Adrenal gland (tissue), 5 donors: ENCODE measurements at regions not wholly inside any gene's neighbourhood (a gene's known extent, or its start where the extent isn't known, plus 50 kb on each side); places are given as distances from the start of the nearest gene placed in this dataset.

ENCODE experiments used
- POLR2A ChIP-seq, 2 donors: fragments of 450-650 bp; IDR thresholded peaks; one replicate each; pipeline ENCODE4 v1.6.1; 2017; ENCODE audit warnings: antibody characterized with exemption in 2 of 2, mild to moderate bottlenecking in 2 of 2, moderate library complexity in 1 of 2
- TF ChIP-seq, protein P1 (sequence below), 6 experiments: fragments of 450-650 bp in 4 of 6; fragments of 200-600 bp in 2 of 6; sonication (generic) in 1 of 6; IDR thresholded peaks; 1 replicate in 5 of 6; 2 replicates in 1 of 6; pipeline versions ENCODE4 v1.5.1 to v1.8.0; 2016 to 2021; ENCODE audit warnings: antibody characterized with exemption in 6 of 6, mild to moderate bottlenecking in 2 of 6, moderate library complexity in 1 of 6
- donor health status: DM: no; HTN: no; CAD: no.

DNA sequence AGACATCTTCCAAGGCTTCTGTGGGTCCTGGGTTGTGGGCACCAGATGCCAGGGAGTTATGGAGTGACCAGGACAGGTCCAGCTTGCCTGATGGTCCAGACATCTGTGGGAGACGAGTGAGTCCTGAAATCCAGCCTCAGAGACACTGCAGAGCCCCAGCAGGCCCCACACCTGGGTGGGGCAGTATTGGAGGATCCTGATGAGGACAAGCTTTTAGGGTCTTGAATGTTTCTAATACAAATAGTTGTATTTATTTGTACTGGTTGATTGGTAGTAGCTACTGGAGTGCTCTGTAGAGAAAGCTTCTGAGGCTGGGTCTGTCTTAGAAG is 67.5 kb upstream of the PRR23C start:
- TF ChIP-seq, protein P1, sequence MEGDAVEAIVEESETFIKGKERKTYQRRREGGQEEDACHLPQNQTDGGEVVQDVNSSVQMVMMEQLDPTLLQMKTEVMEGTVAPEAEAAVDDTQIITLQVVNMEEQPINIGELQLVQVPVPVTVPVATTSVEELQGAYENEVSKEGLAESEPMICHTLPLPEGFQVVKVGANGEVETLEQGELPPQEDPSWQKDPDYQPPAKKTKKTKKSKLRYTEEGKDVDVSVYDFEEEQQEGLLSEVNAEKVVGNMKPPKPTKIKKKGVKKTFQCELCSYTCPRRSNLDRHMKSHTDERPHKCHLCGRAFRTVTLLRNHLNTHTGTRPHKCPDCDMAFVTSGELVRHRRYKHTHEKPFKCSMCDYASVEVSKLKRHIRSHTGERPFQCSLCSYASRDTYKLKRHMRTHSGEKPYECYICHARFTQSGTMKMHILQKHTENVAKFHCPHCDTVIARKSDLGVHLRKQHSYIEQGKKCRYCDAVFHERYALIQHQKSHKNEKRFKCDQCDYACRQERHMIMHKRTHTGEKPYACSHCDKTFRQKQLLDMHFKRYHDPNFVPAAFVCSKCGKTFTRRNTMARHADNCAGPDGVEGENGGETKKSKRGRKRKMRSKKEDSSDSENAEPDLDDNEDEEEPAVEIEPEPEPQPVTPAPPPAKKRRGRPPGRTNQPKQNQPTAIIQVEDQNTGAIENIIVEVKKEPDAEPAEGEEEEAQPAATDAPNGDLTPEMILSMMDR (IDR thresholded peaks at IDR 0.05): no peak
- TF ChIP-seq POLR2A (IDR thresholded peaks at IDR 0.05): no peak
